Inflammatory macrophage treated with lipopolysaccharide for 4 hours (primary cell): ENCODE measurements at regions not wholly inside any gene's neighbourhood (a gene's known extent, or its start where the extent isn't known, plus 50 kb on each side); places are given as distances from the start of the nearest gene placed in this dataset.
"Not testable (repeated sequence)": the region's sequence is repeated elsewhere in the genome, so short reads cannot be mapped to it uniquely, and the experiment has no call there.

Experiments
- DNase-seq: peaks from one replicate; pipeline ENCODE4 v3.0.0-alpha.2; 2020

DNA sequence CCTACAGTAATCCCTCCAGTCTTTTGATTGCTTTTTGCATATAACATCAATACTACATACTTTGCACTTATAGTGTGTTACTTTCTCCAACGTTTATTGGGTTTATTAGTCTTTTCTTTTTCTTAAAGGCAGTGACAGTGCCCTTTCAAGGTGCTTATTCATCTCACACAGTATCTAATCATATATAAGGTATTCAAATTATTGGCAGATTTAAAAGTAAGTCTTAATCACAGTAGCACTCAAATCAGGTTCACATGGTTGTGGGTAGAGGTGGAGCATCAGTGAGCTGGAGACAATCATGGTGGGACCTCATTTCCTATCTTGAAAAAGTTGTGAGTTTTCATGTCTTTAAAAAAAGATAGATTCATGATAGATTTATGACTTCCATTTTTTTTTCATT, 706.2 kb downstream of the GALC start:
- DNase-seq, result no peak

DNA sequence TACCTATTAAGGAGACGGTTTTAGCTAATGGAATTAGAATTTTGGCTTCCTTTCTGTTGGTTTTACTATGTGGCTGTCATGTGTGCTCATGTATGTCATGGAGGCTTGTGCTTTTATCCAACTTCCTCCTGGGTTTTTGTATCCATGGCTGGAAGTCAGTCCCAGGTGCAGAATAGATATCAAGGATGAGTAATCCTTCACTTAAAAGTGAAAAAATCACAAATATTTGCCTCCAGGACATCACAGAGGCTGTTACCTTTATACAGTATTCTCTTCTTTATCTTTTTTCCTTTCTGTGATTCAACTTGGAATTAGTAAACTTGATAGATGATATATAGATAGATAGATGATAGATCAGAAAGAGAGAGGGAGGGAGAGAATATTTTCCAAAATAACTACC, 706.8 kb downstream of the GALC start:
- DNase-seq, result no peak

DNA sequence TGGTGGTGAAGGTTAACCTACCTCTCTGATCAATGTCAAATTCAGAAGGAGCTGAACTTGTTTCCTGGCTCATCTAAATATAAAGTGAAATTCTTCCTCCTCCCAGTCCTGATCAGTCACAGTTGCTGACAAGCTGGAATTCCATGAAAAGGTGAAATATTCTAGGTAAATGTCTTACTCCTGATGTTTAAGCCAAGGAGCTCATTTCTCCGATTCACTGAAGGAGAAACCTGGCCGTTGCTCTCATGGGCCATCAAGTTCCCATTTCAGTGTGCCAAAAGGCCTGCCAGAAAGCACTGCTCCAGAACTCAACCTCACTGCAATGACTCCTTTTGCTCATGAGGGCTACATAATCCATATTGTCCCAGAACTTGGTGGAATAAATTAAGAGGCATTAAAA, 707.5 kb downstream of the GALC start:
- no peak for DNase-seq

DNA sequence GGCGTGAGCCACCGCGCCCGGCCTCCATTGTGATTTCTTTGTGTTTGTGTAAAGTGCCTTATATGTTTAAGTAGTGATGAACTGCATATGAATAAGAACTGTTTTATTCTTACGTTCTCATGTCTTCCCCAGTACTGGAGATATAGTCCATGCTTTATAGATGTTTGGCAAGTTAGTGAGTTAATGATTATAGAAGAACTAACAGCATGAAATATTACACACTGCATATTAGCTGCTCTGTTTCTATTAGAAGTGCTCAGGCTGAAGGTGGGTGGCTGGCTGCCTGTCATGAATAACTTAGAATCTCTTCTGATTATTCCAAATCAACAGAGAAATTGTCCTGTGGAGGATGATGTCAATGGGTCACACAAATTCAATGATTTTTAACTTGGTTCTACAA, 709.4 kb downstream of the GALC start:
- no peak for DNase-seq

DNA sequence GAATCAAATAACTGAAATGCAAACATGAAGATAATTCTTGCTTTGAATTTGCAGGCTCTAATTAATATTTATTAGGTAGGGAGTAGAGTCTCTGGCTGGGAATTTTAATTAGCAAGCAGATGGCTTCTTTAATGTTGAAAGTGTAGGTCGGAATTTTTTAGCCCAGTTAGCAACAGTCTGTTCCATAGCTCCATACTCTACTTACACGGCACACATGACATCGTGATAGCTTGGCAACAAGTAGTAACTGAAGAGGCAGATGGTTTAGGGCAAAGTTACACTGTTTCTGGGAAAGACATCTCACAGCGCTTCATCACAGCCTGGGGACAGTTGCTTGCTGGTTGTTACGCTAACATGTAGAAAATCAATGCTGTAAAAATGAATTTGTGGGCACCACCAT, 710.7 kb downstream of the GALC start:
- no peak for DNase-seq

DNA sequence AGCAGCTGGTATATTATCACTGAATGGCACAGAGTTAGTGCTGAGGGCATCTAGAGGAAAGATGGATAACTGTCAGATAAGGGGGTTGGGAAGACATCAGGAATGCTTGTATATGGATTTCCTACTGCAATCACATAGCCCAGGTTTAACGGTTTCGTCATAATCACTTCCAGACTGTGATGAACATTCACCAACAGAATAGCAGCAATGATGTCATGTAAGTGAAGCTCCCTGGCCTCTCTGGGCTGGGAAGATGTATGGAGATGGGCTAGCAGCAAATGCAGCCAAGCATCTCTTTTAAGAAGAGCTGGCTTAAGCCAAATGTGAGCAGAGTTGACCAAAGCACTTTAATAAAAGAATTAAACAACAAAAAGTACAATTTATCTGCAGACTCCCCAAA, 714.6 kb downstream of the GALC start:
- no peak for DNase-seq

DNA sequence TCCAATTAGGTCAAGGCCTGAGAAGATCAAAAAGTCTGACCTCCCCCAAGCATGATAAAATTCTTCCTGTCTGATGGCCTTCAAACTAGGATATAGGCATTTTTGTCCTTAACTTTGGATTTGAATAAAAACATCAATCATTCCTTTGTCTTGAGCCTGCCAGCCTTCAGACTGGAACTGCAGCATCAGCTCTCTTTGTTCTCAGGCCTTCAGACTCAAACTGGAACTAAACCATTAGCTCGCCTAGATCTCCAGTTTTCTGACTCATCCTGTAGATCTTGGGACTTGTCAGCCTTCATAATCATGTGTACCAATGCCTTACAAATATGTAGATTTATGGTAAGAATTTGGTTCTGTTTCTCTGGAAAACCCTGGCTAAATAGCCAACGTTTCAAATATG, 721.7 kb downstream of the GALC start:
- no peak for DNase-seq

DNA sequence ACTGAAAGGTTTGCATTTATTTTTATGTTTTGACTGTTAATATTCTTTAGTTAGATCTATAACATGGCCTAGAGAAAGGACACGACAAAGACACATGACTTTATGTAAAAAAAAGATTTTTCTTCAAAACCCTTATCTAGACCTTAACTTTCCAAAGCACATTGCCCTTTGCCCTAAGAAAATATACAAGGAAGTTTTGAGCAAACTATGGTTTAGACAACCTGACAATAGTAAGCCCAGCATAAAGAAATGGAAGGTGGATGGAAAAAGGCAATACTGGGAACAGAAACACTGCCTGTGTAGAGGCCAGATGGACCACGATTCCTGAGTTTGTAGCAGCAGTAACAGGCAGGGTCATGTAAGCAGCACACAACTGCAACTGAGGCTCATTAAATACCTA, 724.0 kb downstream of the GALC start:
- no peak for DNase-seq

DNA sequence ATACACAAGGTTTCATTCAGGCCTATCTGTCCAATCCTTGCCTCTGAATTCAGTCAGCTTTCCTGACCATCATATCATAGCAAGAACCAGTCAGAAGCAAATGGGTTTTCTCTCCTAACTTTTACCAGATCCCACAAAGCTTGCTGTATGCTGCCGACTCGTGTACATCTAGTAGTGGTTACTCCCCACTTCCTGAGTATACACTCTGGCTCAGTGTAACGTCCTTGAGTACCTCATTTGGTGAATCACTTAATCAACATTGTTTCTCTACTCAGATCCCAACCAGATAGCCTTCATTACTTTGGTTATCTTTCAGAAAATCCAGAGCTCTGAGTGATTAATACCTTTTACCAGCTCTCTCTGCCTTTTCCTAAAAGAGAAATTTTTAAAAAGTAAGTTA, 728.2 kb downstream of the GALC start:
- no peak for DNase-seq

DNA sequence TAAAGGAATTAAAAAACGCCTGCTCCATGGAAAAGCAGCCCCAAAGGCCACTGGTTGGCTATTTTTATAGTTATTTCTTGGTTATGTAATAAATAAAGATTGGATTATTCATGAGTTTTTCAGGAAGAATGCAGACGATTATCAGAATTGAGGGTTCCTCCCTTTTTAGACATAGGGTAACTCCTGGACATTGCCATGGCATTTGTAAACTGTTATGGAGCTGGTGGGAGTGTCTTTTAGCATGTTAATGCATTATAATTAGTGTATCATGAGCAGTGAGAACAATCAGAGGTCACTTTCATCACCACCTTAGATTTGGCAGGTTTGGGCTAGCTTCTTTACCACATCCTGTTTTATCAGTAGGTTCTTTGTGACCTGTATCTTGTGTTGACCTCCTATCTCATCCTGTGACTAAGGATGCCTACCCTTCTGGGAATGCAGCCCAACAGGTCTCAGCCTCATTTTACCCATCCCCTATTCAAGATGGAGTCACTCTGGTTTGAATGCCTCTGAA, 728.7 kb downstream of the GALC start:
- no peak for DNase-seq

DNA sequence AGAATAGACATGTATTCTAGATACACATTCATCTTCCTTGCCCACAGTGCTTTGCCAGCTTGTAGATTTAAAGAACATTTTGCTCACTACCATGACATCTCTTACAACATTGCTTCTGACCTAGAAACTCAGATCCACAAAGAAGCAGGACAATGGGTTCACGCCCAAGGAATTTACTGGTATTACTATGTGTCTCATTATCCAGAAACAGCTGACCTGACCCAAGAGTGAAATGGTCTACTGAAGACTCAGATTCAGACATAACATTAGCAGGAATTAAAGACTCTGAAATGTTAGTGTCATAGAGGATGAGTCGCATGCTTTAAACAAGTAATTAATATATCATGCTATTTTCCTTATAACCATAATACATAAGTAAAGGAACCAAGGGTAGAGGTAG, 731.4 kb downstream of the GALC start:
- DNase-seq, result no peak

DNA sequence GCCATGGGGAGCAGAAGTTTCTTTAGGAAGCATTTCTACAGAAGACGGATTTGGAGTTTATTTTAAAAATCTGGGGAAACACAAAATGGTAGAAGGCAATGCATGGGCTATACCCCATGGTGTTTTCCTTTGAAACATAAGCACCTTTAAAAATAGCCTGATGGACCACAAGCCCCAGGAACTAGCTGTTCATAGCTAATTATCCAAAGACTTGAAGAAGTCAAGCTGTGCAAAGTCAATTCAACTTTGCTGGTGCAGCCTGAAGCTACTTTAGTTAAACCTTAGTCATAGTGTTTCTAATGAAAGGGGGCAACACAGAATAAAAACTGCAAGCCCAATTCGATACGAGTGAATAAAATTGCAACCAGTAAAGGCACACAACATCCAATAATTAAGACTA, 732.5 kb downstream of the GALC start:
- DNase-seq, result no peak

DNA sequence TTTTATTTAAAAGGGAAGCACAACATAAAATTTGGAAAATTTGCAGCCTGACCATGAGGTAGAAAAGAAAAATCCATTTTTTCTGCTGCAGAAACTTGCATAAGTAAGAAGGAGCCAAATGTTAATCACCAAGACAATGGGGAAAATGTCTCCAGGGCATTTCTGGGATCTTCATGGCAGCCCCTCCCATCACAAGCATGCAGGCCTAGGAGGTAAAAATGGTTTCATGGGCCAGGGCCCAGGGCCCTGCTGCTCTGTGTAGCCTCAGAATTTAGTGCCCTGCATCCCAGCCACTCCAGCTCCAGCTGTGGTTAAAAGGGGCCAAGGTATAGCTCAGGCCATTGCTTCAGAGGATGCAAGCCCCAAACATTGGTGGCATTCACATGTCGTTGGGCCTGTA, 735.6 kb downstream of the GALC start:
- DNase-seq, result no peak

DNA sequence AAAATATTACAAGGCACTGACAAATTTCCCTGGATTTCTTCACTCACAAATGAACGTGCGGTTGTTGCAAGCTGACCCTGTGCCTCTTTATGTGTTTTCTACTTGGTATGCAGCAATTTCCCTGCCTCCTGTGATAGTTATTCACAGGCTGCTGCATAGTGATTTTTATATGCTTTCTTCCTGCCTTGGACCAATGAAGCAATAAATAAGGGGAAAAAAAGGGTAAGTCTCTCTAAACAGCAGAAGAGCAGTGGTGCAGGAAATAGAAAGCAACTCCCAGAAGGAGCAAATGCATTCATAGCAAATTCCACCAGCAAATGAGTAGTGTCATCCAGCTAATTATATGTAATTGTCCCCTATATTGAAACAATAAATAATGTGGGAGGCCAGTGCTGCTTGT, 737.9 kb downstream of the GALC start:
- DNase-seq, result no peak

DNA sequence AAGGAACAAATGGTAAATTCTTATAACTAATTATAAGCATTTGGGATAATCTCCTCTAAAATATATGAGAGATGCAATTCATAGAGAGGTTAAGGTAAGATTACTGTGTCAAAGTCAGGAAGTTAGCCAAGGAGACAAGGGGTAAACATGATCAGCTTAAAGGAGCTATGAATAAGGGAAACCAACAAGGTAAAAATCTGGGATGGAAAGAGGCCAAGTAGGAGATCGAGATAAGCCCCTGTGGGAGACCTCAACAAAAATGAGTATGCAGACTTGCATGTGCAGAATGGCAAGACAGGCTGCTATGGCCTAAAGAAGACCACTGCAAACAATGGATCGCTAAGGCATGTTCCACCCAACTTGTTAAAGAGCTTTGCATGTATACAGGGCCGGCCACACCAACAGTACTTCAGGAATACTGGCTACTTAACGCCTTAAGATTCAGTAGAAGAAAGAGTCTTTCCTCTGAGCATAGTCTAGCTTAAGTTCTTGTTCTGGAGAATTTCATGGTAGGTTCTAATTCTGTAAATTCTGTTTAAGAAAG, 738.6 kb downstream of the GALC start:
- DNase-seq, result no peak

DNA sequence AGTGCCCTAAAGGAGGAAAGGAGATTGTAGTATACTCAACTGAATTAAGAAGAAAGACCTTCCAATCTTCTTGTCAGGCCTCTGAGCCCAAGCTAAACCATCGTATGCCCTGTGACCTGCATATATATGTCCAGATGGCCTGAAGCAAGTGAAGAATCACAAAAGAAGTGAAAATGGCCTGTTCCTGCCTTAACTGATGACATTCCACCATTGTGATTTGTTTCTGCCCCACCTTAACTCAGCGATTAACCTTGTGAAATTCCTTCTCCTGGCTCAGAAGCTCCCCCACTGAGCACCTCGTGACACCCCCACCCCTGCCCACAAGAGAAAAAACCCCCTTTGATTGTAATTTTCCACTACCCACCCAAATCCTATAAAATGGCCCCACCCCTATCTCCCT, 739.2 kb downstream of the GALC start:
- not testable (repeated sequence) for DNase-seq

DNA sequence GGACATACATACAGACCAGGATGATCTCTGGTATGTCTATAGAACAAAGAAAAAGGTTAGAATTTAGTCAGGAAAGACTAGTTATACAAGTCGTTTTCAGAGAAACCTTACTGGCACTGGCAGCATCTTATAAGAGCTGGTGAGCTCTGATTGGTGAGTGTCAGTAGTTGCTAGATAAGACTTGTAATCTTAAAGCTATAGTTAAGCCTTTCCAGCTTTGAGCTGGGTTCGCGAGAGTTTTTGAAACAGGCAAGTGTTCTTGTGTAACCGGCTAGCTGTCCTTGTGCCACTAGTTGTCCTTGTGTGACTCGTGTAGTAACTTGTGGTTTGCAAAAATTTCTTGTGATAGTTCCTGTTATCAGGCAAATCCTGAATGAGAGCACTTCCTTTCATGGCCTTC, 740.9 kb downstream of the GALC start:
- DNase-seq, result no peak

DNA sequence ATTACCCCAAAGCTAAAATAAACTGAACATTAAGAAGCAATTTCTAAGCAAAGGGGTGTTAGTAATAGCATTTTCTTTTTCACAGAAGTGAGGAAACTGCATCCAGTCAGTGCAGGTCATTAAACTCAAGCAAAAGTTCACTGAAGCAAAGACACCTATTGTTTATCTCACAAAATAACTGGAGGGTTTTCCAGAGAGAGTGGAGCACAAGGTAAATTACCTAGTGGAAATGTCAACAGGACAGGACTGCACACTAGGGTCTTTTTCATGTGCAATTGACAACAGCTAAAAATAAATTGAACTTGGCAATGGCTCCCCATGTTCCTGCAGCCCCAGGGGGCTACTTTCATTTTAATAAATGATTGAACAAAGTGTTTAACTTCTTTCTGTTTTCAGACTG, 742.0 kb downstream of the GALC start:
- no peak for DNase-seq

DNA sequence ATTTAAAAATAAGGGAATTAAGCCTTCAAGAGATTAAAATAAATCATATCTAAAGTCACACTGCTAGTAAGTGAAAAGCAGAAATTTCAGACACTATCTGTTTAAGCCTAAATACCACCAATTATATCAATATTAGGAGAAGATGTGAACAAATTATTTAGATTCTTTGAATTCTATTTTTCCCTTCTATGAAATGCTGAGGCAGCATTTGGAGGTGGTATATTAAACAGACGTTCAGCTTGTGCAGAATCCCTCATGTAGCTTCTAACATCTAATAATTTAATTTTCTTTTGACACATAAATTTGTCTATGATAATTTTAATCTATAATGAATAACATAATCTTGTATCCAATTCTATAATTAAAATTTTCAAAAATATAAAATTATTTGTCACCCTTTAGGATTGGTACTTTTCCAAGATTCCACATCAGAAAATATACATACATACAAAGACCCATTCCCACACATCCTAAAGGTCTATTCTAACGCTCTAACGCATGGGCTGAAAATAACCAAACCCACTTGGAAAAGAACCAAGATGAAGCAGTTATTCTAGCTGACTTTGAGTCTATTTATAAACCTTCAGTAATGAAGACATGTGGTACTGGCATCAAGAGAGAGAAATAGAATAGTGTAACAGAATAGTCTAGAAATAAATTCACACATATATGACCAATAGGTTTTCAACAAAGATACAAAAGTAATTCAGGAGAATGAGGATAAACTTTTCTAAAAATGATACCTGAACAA, 751.8 kb downstream of the GALC start:
- no peak for DNase-seq

DNA sequence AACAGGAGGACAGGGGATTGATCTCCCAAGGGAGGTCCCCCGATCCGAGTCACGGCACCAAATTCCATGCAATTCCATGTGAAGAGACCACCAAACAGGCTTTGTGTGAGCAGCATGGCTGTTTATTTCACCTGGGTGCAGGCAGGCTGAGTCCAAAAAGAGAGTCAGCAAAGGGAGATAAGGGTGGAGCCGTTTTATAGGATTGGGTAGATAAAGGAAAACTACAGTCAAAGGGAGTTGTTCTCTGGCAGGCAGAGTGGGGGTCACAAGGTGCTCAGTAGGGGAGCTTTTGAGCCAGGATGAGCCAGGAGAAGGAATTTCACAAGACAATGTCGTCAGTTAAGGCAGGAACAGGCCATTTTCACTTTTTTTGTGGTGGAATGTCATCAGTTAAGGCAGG, 752.7 kb downstream of the GALC start:
- not testable (repeated sequence) for DNase-seq

DNA sequence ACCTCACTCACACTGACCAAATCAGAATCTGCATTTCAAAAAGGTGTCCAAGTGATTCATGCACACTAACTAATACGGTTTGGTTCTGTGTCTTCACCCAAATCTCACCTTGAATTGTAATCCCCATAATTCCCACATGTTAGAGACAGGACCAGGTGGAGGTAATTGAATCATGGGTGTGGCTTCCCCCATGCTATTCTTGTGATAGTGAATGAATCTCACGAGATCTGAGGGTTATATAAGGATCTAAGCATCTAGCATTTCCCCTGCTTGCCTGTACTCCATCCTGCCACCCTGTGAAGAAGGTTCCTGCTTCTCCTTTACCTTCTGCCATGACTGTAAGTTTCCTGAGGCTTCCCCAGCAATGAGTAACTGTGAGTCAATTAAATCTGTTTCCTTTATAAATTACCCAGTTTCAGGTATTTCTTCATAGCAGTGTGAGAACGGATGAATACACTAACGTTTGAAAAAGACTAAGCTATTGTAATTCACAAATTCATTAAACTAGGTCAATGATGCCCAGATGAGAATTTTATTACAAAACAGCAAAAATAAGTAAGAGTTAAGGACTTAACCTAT, 759.1 kb downstream of the GALC start:
- DNase-seq, result no peak

DNA sequence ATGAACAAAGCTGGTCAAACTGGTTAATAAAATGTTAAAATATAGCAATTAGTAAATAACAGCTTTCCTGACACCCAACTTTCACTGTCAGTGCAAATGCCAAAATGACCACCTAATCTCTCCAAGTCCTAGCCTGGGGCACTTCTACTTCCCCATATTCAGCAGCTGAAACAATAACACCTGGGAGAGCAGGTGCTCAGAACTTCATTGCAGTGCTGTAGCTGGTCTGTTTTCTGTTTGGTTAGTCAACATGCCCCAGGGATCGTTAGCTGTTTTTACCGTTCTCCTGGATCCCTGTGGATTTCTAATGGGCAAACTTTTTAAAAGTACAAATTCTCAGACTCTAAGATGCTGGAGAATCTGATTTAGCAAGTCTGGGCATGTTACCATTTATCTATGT, 759.7 kb downstream of the GALC start:
- DNase-seq, result no peak

DNA sequence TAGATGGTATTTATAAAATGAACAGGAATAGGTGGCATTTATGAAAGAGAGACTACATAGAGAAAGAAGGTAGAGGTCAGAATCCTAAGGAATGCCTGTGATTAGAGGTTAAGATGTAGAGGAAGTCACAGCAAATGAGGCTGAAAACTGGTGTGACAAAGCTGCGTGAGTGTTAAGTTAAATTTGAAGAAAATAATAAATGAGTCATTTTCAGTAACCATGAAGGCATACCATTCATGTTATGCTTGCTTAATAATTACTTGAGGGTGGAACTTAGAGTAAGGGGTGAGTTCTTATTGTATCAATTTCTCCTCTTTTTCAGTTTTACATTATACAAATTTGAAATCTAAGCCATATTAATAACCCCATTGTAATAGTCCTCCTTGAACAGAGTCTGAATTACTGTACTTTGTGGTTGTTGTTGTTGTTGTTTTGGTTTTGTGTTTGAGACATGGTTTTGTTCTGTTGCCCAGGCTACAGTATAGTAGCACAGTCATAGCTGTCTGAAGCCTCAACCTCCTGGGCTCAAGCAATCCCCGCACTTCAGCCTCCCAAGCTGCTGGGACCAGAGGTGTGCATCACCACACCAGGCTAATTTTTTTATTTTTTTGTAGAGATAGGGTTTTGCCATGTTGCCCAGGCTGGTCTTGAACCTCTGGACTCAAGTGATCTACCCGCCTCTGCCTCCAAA, 761.5 kb downstream of the GALC start:
- no peak for DNase-seq

DNA sequence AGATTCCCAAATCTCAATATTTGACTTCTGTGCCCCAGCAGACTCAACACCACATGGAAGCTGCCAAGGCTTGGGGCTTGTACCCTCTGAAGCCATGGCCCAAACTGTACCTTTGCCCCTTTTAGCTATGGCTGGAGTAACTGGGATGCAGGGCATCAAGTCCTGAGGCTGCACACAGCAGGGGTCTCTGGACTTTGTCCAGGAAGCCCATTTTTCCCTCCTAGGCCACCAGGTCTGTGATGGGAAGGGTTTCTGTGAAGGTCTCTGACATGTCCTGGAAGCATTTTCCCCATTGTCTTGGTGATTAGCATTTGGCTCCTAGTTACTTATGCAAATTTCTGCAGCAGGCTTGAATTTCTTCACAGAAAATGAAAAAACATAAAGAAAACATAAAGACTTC, 762.3 kb downstream of the GALC start:
- no peak for DNase-seq
